ENCODE measurements at regions not wholly inside any gene's neighbourhood (a gene's known extent, or its start where the extent isn't known, plus 50 kb on each side); places are given as distances from the start of the nearest gene placed in this dataset.

DNA sequence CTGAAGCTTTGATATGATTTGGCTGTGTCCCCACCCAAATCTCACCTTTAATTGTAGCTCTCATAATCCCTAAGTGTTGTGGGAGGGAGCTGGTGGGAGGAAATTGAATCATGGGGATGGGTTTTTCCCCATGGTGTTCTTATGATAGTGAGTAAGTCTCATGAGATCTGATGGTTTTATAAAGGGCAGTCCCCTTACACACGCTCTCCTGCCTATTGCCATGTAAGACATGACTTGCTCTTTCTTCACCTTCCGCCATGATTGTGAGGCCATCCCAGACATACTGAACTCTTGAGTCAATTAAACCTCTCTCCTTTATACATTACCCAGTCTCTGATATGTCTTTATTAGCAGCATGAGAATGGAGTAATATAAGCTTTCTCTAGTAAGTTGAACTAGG, 261.9 kb downstream of the HLX start:
- Histone ChIP-seq H3K4me3 (replicated peaks in 1 of 3; ENCODE audit: insufficient read depth in 1 of 3, low read depth in 2 of 3, low read length in 3 of 3) (no peak overlapping the region), H3K4me1 (ENCODE audit: insufficient read depth, low read length) (no peaks in the 10 kb centered on the region), H2AFZ (ENCODE audit: low read length) (no peak overlapping the region), H3K79me2 (ENCODE audit: insufficient read depth, low read length) (no peaks in the 10 kb centered on the region), H3K36me3 (replicated peaks in 1 of 2; ENCODE audit: control insufficient read depth in 1 of 2, insufficient read depth in 2 of 2, low read length in 2 of 2) (no peaks in the 10 kb centered on the region), H3K9me3 (ENCODE audit: low read length) (no peaks in the 10 kb centered on the region), H3K4me2 (ENCODE audit: low read depth, low read length) (no peak overlapping the region), H4K20me1 (ENCODE audit: insufficient read depth, low read length) (no peaks in the 10 kb centered on the region), H3K9ac (ENCODE audit: insufficient read depth, low read depth, low read length) (no peak overlapping the region), H3K27ac (ENCODE audit: extremely low read length, insufficient read depth, low read length) (no peak overlapping the region), H3K27me3 (ENCODE audit: control insufficient read depth in 1 of 2, insufficient read depth in 2 of 2, low read length in 2 of 2) (no peaks in the 10 kb centered on the region; a peak in 1 of 5 replicates)
- WGBS (ENCODE audit: low lambda C conversion rate), result 68% methylated on average over 2 of the region's 2 CpGs
- no peak for DNase-seq (ENCODE audit: low spot score)
- FAIRE-seq, result no peak
- intact Hi-C loops (cut with micrococcal nuclease; ENCODE audit: unreplicated experiment), result no loop called here
- BruUV-seq (replicated peaks), result no TSS peak
- ChIA-PET POLR2A (no interaction called here), CTCF (ENCODE audit: low intra/inter-chr PET ratio, low total read pairs) (no interaction called here)
- in situ Hi-C loops (cut with HindIII; ENCODE audit: extremely low pct_ligation_motif_present, low pct_unique_long_range_greater_than_20kb), result no loop called here
- TF ChIP-seq AGO1 (IDR thresholded peaks at IDR 0.05; ENCODE audit: low read depth, low read length, poor library complexity, severe bottlenecking) (no peak), RBM39 (IDR thresholded peaks at IDR 0.05; ENCODE audit: low read depth, low read length, poor library complexity, severe bottlenecking) (no peak), CENPX (CRISPR knock-in tag; IDR thresholded peaks at IDR 0.05) (no peak), ELF1 (CRISPR knock-in tag; IDR thresholded peaks at IDR 0.05) (no peak)
- TF ChIP-seq, protein P1, sequence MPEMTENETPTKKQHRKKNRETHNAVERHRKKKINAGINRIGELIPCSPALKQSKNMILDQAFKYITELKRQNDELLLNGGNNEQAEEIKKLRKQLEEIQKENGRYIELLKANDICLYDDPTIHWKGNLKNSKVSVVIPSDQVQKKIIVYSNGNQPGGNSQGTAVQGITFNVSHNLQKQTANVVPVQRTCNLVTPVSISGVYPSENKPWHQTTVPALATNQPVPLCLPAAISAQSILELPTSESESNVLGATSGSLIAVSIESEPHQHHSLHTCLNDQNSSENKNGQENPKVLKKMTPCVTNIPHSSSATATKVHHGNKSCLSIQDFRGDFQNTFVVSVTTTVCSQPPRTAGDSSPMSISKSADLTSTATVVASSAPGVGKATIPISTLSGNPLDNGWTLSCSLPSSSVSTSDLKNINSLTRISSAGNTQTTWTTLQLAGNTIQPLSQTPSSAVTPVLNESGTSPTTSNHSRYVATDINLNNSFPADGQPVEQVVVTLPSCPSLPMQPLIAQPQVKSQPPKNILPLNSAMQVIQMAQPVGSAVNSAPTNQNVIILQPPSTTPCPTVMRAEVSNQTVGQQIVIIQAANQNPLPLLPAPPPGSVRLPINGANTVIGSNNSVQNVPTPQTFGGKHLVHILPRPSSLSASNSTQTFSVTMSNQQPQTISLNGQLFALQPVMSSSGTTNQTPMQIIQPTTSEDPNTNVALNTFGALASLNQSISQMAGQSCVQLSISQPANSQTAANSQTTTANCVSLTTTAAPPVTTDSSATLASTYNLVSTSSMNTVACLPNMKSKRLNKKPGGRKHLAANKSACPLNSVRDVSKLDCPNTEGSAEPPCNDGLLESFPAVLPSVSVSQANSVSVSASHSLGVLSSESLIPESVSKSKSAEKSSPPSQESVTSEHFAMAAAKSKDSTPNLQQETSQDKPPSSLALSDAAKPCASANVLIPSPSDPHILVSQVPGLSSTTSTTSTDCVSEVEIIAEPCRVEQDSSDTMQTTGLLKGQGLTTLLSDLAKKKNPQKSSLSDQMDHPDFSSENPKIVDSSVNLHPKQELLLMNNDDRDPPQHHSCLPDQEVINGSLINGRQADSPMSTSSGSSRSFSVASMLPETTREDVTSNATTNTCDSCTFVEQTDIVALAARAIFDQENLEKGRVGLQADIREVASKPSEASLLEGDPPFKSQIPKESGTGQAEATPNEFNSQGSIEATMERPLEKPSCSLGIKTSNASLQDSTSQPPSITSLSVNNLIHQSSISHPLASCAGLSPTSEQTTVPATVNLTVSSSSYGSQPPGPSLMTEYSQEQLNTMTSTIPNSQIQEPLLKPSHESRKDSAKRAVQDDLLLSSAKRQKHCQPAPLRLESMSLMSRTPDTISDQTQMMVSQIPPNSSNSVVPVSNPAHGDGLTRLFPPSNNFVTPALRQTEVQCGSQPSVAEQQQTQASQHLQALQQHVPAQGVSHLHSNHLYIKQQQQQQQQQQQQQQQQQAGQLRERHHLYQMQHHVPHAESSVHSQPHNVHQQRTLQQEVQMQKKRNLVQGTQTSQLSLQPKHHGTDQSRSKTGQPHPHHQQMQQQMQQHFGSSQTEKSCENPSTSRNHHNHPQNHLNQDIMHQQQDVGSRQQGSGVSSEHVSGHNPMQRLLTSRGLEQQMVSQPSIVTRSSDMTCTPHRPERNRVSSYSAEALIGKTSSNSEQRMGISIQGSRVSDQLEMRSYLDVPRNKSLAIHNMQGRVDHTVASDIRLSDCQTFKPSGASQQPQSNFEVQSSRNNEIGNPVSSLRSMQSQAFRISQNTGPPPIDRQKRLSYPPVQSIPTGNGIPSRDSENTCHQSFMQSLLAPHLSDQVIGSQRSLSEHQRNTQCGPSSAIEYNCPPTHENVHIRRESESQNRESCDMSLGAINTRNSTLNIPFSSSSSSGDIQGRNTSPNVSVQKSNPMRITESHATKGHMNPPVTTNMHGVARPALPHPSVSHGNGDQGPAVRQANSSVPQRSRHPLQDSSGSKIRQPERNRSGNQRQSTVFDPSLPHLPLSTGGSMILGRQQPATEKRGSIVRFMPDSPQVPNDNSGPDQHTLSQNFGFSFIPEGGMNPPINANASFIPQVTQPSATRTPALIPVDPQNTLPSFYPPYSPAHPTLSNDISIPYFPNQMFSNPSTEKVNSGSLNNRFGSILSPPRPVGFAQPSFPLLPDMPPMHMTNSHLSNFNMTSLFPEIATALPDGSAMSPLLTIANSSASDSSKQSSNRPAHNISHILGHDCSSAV (CRISPR knock-in tag; IDR thresholded peaks at IDR 0.05; ENCODE audit: borderline replicate concordance), result no peak
- no peak for ATAC-seq

Measured in HepG2 (cell line).